Aorta (tissue), 5 donors: ENCODE measurements at regions not wholly inside any gene's neighbourhood (a gene's known extent, or its start where the extent isn't known, plus 50 kb on each side); places are given as distances from the start of the nearest gene placed in this dataset.

Experiments
- ATAC-seq: fragments of 200-7000 bp; cut with Tn5 transposase; one replicate; pipeline ENCODE4 v1.9.1; 2022; ENCODE audit warnings: moderate library complexity; ENCODE audit not compliant: low FRiP score
- DNase-seq, 2 donors: peaks; one replicate each; pipeline ENCODE4 v3.0.0-alpha.2; 2020
- H3K27ac ChIP-seq, 2 donors: one replicate each; pipeline ENCODE4 v1.5.1; 2013; ENCODE audit warnings: low read length in 2 of 2, mild to moderate bottlenecking in 2 of 2, moderate library complexity in 2 of 2, control low read depth in 1 of 2, inconsistent platforms in 1 of 2, low read depth in 1 of 2
- H3K27me3 ChIP-seq, 2 donors: one replicate each; pipeline ENCODE4 v1.6.1; 2013; ENCODE audit warnings: control low read depth in 1 of 2, low read length in 1 of 2, mild to moderate bottlenecking in 1 of 2, moderate library complexity in 1 of 2; ENCODE audit not compliant: insufficient read depth in 2 of 2, control insufficient read depth in 1 of 2
- H3K36me3 ChIP-seq, 2 donors: one replicate each; pipeline ENCODE4 v1.6.1; 2013; ENCODE audit warnings: control low read depth in 1 of 2, low read length in 1 of 2, mild to moderate bottlenecking in 1 of 2; ENCODE audit not compliant: insufficient read depth in 2 of 2, control insufficient read depth in 1 of 2
- H3K4me1 ChIP-seq, 2 donors: one replicate each; pipeline ENCODE4 v1.6.1; 2013; ENCODE audit warnings: low read length in 2 of 2, control low read depth in 1 of 2, mild to moderate bottlenecking in 1 of 2, moderate library complexity in 1 of 2; ENCODE audit not compliant: insufficient read depth in 2 of 2, control insufficient read depth in 1 of 2
- H3K4me3 ChIP-seq, 2 donors: one replicate each; pipeline ENCODE4 v1.5.1; 2013; ENCODE audit warnings: low read length in 2 of 2, control low read depth in 1 of 2, mild to moderate bottlenecking in 1 of 2
- H3K9me3 ChIP-seq: one replicate; pipeline ENCODE4 v1.6.1; 2013; ENCODE audit warnings: mild to moderate bottlenecking, low read length; ENCODE audit not compliant: control insufficient read depth
- WGBS, 2 donors: extraction: QIAGEN DNeasy Blood & Tissue Kit; methylation state at CpG; one replicate each; pipeline ENCODE4 v1.1.7; 2013; 5-methylcytosine and 5-hydroxymethylcytosine counted together
- intact Hi-C, 2 donors: fragments of 100-400 bp; cut with DNase I; formaldehyde crosslinking; loops; one replicate each; pipeline versions ENCODE4 v1.14.2 to v1.15.0; 2022
- donor health status: healthy with polysubstance abuse.
- donor health status: Bipolar disorder and iron deficiency.
- donor health status: DM: no; HTN: no; CAD: no.
- donor health status: DM: no; HTN: no; CAD: no.
- donor health status: DM: yes; HTN: yes; CAD: no.

DNA sequence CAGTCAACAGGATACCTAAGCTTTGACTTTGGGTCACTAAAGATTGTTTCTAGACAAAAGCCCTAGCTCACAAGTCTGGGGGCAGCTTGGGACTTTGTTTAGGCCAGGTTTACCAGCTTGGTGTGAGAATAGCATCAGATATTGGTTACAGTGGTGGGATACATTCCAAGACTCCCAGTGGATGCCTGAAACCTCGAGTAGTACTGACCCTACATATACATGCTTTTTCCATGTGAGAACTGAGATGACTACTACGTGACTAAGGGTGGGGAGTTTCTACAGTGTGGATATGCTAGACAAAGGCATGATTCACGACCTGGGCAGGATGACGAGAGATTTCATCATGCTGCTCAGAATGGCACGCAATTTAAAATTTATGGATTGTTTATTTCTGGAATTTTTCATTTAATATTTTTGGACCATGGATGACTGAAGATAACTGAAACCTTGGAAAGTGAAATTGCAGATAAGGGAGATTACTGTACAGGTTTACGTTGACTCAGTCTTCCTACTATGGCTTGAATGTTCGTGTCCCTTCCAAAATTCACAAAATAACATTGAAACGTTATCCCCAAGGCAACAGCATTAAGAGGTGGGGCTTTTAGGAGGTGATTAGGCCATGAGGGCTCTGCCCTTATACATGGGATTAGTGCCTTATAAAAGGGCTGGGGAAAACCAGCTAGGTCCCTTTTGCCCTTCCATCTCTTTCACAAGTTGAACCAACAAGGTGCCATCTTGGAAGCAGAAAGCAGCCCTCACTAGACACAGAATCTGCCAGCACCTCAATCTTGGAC, 50.2 kb upstream of the CTAGE1 start:
- DNase-seq = peak; percentile 84 to 87
- intact Hi-C loops = loop anchor here (2.0 to 5.0 kb wide), 7 partner anchors 35 to 301 kb away; partner anchors contain the start of gene GATA6 (in 1 of the 2)
- peak overlapping the region; percentile 72 to 100 for H3K27ac ChIP-seq
- H3K4me3 ChIP-seq = no peak overlapping the region
- no peaks in the 10 kb centered on the region for H3K27me3 ChIP-seq
- H3K9me3 ChIP-seq = no peaks in the 10 kb centered on the region
- 4 to 9% methylated on average over 8 of the region's 8 CpGs for WGBS, 2 donors
- peak; percentile 81 for ATAC-seq
- H3K4me1 ChIP-seq = peaks cover 4 to 12% of the 10 kb centered on the region in 2 donors
- H3K36me3 ChIP-seq = no peaks in the 10 kb centered on the region

DNA sequence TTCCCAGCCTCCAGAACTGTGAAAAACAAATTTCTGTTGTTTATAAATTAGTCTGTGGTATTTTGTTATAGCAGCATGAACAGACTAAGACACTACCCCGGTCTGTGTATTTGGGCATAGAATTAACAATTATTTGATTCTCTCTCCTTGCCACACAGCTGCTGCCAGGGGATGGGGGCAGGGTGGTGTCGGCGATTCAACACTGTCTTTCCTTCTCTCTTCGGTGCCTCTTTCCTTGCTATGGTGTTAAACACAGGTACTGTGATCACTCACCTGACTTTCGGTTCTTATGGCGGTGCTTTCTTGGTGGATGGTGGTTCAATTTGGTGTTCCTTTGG, 50.8 kb upstream of the CTAGE1 start:
- intact Hi-C loops = loop anchor here (2.0 to 5.0 kb wide), 4 partner anchors 88 to 301 kb away; partner anchors contain the start of gene GATA6 (in 1 of the 2)
- no peak for DNase-seq
- no peaks in the 10 kb centered on the region for H3K36me3 ChIP-seq
- no peaks in the 10 kb centered on the region for H3K27me3 ChIP-seq
- no peak overlapping the region for H3K4me3 ChIP-seq
- ATAC-seq = no peak
- 95 to 96% methylated on average over 6 of the region's 6 CpGs for WGBS, 2 donors
- H3K27ac ChIP-seq = peak overlapping the region in 1 of 2 donors; percentile 64
- no peaks in the 10 kb centered on the region for H3K9me3 ChIP-seq
- peaks cover 4 to 12% of the 10 kb centered on the region in 2 donors for H3K4me1 ChIP-seq

DNA sequence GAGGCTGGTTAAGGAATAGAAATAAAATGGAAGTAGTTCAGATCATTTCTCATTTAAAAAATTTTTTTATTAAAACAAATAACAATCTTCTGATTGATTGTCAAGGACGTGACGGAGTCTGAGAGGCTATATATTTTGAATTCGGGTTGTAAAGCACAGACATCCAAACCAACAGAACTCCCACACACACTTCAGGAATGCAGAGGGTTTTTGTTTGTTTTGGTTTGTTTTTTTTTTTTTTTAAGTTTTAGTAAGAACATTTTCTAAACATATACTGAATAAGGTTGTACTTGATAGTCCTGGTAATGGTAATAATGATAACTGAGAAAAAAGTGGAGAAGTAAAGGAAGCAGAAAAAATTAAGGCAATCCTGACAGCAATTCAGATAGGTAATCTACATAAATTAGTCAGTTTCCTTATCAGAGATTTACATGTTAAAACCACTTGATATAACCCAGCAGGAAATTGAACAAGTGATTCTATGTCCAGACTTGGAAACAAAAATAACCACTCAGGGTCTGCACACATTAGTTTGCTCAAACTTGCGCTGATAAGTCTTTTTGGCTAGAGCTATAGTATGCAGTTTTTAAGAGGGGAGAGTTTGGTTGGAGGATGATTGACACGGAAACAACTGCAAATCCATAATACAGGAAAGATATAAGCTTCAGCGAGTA, 51.5 kb upstream of the CTAGE1 start:
- Histone ChIP-seq H3K27me3 (no peaks in the 10 kb centered on the region), H3K4me3 (no peak overlapping the region), H3K27ac (peak overlapping the region in 1 of 2 donors; percentile 43), H3K9me3 (no peaks in the 10 kb centered on the region), H3K4me1 (peaks cover 4 to 12% of the 10 kb centered on the region in 2 donors), H3K36me3 (no peaks in the 10 kb centered on the region)
- intact Hi-C loops = loop anchor here (2.0 to 5.0 kb wide), 4 partner anchors 88 to 302 kb away; partner anchors contain the start of gene GATA6 (in 1 of the 2)
- WGBS, 2 donors = 31 to 32% methylated on average over 6 of the region's 6 CpGs
- ATAC-seq (no peak), DNase-seq (no peak)

DNA sequence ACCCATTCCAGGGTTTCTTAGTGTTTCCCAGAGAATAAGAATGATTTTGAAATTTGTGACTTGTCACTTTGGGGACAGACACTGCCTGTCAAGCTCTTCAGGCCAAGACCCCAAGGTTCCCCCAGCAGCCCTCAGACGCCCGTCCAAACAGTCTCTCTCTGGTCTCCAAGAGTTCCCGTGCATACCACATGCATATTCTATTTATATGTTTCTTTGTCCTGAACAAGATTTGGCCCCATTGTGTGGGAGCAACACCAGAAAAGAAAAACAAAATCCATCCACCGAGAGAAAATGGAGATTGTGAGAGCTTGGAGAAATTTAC, 52.2 kb upstream of the CTAGE1 start:
- H3K27ac ChIP-seq = peak overlapping the region in 1 of 2 donors; percentile 58
- 6 to 7% methylated on average over 4 of the region's 4 CpGs for WGBS, 2 donors
- DNase-seq (no peak), ATAC-seq (no peak)
- H3K27me3 ChIP-seq = no peaks in the 10 kb centered on the region
- H3K36me3 ChIP-seq = no peaks in the 10 kb centered on the region
- no peaks in the 10 kb centered on the region for H3K9me3 ChIP-seq
- H3K4me3 ChIP-seq = no peak overlapping the region
- H3K4me1 ChIP-seq = peaks cover 4 to 12% of the 10 kb centered on the region in 2 donors
- intact Hi-C loops = loop anchor here (2.0 to 5.0 kb wide), 5 partner anchors 81 to 303 kb away; partner anchors contain the start of gene GATA6 (in 1 of the 2)

DNA sequence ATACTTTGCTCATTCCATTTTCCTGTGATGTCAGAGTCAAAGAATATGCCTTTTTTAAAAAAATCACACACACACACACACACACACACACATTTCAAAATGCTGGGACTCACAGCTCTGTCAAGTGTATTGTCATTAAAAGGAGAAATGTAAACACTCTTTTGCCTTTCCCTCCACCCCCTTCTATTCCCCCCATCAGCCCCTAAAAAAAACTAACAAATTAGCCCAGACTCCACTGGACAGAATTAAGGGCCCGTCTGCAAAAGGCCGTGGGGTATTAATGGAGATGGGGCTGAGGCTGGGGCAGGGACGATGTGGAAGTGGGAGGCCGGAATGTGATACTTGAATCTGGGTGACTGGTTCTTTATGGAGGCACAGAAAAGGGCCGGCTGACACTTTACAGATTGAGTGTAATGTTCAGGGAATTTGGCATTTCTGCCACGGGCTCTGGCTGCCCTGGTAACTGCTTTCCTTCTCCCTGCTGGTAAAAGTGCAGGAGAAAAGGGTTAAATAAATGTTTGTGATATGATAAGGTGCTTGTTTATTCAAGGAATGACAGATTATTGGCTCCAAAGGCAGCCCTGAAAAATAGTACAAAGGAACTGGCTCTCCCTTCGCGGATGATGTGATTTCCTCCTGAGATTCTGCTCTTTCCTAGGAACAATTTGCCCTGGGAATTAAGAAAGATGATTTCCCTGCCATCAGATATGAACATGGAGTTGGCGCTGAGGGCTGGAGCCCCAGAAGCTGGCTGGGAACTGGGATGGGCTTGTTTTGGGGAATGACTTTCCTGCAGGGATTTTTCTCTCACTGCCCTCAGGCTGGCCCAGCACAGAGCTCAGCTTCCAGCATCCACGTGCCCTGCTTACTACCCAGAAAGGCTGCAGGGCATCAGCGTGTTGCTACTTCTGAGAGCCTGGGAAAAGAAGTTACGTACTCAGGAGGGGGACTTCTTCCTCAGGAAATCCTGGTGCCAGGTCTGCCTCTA, 52.8 kb upstream of the CTAGE1 start:
- ATAC-seq = peak; percentile 56
- DNase-seq = peak; percentile 76 to 80
- intact Hi-C loops = loop anchor here (2.0 kb wide), 2 partner anchors 80 to 86 kb away; no protein-coding TSS in a partner anchor
- Histone ChIP-seq H3K27me3 (no peaks in the 10 kb centered on the region), H3K4me1 (peaks cover 4 to 12% of the 10 kb centered on the region in 2 donors), H3K9me3 (no peaks in the 10 kb centered on the region), H3K27ac (peak overlapping the region; percentile 93 to 99), H3K4me3 (no peak overlapping the region), H3K36me3 (no peaks in the 10 kb centered on the region)
- 4 to 5% methylated on average over 12 of the region's 12 CpGs for WGBS, 2 donors

DNA sequence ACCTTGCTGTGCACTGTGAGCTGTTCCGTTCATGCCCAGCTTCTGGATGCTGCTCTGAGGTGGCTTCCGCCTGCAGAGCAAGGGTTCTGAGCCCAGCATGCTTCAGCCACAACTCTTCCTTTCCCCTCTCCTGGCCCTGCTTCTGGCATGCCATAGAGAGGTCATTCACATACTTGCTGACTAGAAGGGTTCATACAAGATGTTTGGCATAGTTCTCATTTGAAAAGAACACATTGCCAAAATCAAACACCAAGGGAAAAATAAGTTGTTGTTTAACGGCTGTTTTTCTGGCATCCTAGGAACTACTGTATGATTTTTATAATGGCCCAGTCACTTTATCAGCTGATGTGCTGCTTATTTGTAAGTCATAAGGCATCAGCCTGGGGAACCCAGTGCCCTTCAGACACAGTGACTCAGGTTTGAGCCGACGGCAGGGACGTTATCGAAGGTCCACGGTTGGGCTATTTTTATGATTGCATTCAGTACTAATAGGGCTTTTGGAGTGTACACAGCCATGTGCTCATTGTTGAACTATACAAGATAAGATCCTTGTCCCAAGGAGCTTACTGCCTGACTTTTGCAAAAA, 53.9 kb upstream of the CTAGE1 start:
- intact Hi-C loops = loop anchor here (2.0 kb wide), 3 partner anchors 21 to 85 kb away; no protein-coding TSS in a partner anchor
- DNase-seq = peak in 1 of 2 donors; percentile 75
- Histone ChIP-seq H3K36me3 (no peaks in the 10 kb centered on the region), H3K27me3 (no peaks in the 10 kb centered on the region), H3K27ac (peak overlapping the region; percentile 20 to 99), H3K4me1 (peaks cover under 1 to 10% of the 10 kb centered on the region in 2 donors), H3K9me3 (no peaks in the 10 kb centered on the region), H3K4me3 (no peak overlapping the region)
- 6 to 7% methylated on average over 8 of the region's 8 CpGs for WGBS, 2 donors
- ATAC-seq = peak; percentile 64

DNA sequence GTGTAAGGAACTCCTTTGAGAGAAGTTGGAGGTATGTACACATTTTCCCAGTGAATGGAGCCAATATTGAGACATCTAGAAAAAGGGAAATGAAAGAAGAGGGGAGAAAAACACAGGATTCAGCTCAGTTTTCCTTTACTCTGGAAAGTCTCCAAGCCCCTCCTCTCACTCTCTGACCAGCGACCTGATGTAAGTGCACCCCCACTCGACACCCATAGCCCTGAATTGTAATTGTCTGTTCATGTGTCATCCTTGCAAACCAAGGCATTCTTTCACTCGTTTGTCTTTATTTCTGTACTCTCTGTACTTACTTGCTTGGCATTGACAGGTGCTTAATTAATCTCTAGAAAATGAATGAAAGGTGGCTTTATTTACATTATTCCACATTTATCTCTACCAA, 55.7 kb upstream of the CTAGE1 start:
- intact Hi-C loops = loop anchor here in 1 of 2 donors (2.0 kb wide), 1 partner anchor 19 kb away; no protein-coding TSS in a partner anchor
- no peaks in the 10 kb centered on the region for H3K36me3 ChIP-seq
- no peak for ATAC-seq
- H3K4me3 ChIP-seq = no peak overlapping the region
- H3K9me3 ChIP-seq = no peaks in the 10 kb centered on the region
- no peaks in the 10 kb centered on the region for H3K27me3 ChIP-seq
- WGBS, 2 donors = 90 to 91% methylated on average over 3 of the region's 3 CpGs
- peaks cover 0 to 5% of the 10 kb centered on the region in 2 donors for H3K4me1 ChIP-seq
- no peak for DNase-seq
- no peak overlapping the region for H3K27ac ChIP-seq
